Loucy (cell line): ENCODE measurements at regions not wholly inside any gene's neighbourhood (a gene's known extent, or its start where the extent isn't known, plus 50 kb on each side); places are given as distances from the start of the nearest gene placed in this dataset.
"Not testable (repeated sequence)": the region's sequence is repeated elsewhere in the genome, so short reads cannot be mapped to it uniquely, and the experiment has no call there.

Experiments
- CTCF ChIP-seq: fragments of 200-600 bp; sonication (generic); conservative IDR thresholded peaks from 2 replicates; pipeline ENCODE4 v1.5.1; 2014; ENCODE audit warnings: mild to moderate bottlenecking, antibody characterized with exemption, low read length
- EZH2phosphoT487 ChIP-seq: fragments of 200-600 bp; IDR thresholded peaks from 2 replicates; pipeline ENCODE4 v1.6.1; 2018; ENCODE audit warnings: antibody characterized with exemption, mild to moderate bottlenecking, moderate library complexity, borderline replicate concordance

- not testable (repeated sequence) for TF ChIP-seq EZH2phosphoT487, CTCF
Observed at GRCh38 chr3:35266065-35266464, 373.3 kb upstream of the ARPP21 start.
